ENCODE measurements at regions not wholly inside any gene's neighbourhood (a gene's known extent, or its start where the extent isn't known, plus 50 kb on each side); places are given as distances from the start of the nearest gene placed in this dataset.

- DNase-seq (ENCODE audit: low read depth), result no peak
- CTCF ChIA-PET, result no interaction called here
- Histone ChIP-seq H3K27me3 (ENCODE audit: control insufficient read depth, insufficient read depth, low read length) (peaks cover 2% of the 10 kb centered on the region), H3K4me3 (ENCODE audit: low read depth, low read length) (no peak overlapping the region), H3K36me3 (ENCODE audit: control insufficient read depth, insufficient read depth, low read length) (no peaks in the 10 kb centered on the region)
- POLR2A ChIA-PET, result no interaction called here
- TF ChIP-seq, protein P1, sequence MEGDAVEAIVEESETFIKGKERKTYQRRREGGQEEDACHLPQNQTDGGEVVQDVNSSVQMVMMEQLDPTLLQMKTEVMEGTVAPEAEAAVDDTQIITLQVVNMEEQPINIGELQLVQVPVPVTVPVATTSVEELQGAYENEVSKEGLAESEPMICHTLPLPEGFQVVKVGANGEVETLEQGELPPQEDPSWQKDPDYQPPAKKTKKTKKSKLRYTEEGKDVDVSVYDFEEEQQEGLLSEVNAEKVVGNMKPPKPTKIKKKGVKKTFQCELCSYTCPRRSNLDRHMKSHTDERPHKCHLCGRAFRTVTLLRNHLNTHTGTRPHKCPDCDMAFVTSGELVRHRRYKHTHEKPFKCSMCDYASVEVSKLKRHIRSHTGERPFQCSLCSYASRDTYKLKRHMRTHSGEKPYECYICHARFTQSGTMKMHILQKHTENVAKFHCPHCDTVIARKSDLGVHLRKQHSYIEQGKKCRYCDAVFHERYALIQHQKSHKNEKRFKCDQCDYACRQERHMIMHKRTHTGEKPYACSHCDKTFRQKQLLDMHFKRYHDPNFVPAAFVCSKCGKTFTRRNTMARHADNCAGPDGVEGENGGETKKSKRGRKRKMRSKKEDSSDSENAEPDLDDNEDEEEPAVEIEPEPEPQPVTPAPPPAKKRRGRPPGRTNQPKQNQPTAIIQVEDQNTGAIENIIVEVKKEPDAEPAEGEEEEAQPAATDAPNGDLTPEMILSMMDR (IDR thresholded peaks at IDR 0.05; ENCODE audit: insufficient read depth, low read depth, low read length), result no peak
These were observed 213.3 kb downstream of the BMP4 start for GRCh38 chr14:53743371-53743770.

- no peaks in the 10 kb centered on the region for H3K36me3 ChIP-seq (ENCODE audit: control insufficient read depth, insufficient read depth, low read length)
- H3K27me3 ChIP-seq (ENCODE audit: control insufficient read depth, insufficient read depth, low read length), result peaks cover 2% of the 10 kb centered on the region
- TF ChIP-seq, protein P1 (IDR thresholded peaks at IDR 0.05; ENCODE audit: insufficient read depth, low read depth, low read length), result no peak
- CTCF ChIA-PET, result no interaction called here
- POLR2A ChIA-PET, result no interaction called here
- no peak for DNase-seq (ENCODE audit: low read depth)
- H3K4me3 ChIP-seq (ENCODE audit: low read depth, low read length), result no peak overlapping the region
These were observed 214.4 kb downstream of the BMP4 start for GRCh38 chr14:53742233-53742620.

GRCh38 chr14:53741479-53742232 is 215.0 kb downstream of the BMP4 start:
- TF ChIP-seq, protein P1 (IDR thresholded peaks at IDR 0.05; ENCODE audit: insufficient read depth, low read depth, low read length), result no peak
- ChIA-PET POLR2A (no interaction called here), CTCF (no interaction called here)
- no peak overlapping the region for H3K4me3 ChIP-seq (ENCODE audit: low read depth, low read length)
- peaks cover 2% of the 10 kb centered on the region for H3K27me3 ChIP-seq (ENCODE audit: control insufficient read depth, insufficient read depth, low read length)
- no peak for DNase-seq (ENCODE audit: low read depth)
- no peaks in the 10 kb centered on the region for H3K36me3 ChIP-seq (ENCODE audit: control insufficient read depth, insufficient read depth, low read length)

DNA sequence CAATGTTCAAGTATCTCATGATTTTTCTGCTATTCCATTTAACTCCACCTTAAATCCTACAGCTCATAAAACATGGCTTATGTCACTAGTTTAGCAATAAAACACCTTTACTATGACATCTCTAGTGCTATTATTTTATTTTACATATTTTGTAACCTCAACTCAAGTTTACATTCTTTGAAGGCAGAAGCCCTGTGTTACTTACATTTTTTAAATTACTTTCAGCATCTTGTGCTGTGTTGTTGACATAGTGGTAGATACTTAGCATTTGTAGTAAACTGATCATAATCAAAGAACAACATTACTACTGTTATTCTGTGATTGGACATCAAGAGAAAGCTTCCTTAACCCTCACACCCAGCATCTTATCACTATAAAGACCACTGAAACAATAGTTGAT is 216.1 kb downstream of the BMP4 start:
- no peak for DNase-seq (ENCODE audit: low read depth)
- TF ChIP-seq, protein P1 (IDR thresholded peaks at IDR 0.05; ENCODE audit: insufficient read depth, low read depth, low read length), result no peak
- Histone ChIP-seq H3K36me3 (ENCODE audit: control insufficient read depth, insufficient read depth, low read length) (no peaks in the 10 kb centered on the region), H3K27me3 (ENCODE audit: control insufficient read depth, insufficient read depth, low read length) (peaks cover 4% of the 10 kb centered on the region), H3K4me3 (ENCODE audit: low read depth, low read length) (no peak overlapping the region)
- ChIA-PET CTCF (interaction anchor here (1.2 kb wide), 1 partner anchor 88 kb away, joined by 3 read pairs; no protein-coding TSS in a partner anchor), POLR2A (no interaction called here)

- H3K4me3 ChIP-seq (ENCODE audit: low read depth, low read length), result no peak overlapping the region
- no peak for DNase-seq (ENCODE audit: low read depth)
- ChIA-PET CTCF (interaction anchor here (0.6 to 1.2 kb wide), 3 partner anchors 11 to 355 kb away, joined by 3 read pairs; no protein-coding TSS in a partner anchor), POLR2A (no interaction called here)
- TF ChIP-seq, protein P1 (IDR thresholded peaks at IDR 0.05; ENCODE audit: insufficient read depth, low read depth, low read length), result no peak
- no peaks in the 10 kb centered on the region for H3K36me3 ChIP-seq (ENCODE audit: control insufficient read depth, insufficient read depth, low read length)
- H3K27me3 ChIP-seq (ENCODE audit: control insufficient read depth, insufficient read depth, low read length), result peaks cover 4% of the 10 kb centered on the region
These were observed 220.7 kb downstream of the BMP4 start for GRCh38 chr14:53735916-53736315.

All from BJ (cell line).